ENCODE measurements at regions not wholly inside any gene's neighbourhood (a gene's known extent, or its start where the extent isn't known, plus 50 kb on each side); places are given as distances from the start of the nearest gene placed in this dataset.

DNA sequence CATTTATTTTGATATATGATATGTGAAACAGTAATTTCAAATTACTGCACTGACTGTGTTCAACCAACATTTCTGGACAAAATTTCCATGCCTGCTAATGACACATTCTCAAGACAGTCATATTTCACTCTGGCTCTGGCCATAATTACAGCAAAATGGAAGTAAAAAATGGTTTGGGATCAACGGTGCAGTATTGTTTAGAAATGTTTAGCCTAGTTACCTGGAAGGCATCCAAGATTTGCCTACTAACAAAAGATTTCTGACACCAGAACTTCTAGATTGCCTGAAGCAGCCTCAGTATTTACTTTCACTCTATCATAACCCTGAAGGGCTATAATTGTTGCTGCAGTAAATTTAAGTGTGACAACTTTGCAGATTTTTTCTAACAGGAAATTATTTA lies 416.3 kb downstream of the PCDH10 start:
- TF ChIP-seq, protein P1, sequence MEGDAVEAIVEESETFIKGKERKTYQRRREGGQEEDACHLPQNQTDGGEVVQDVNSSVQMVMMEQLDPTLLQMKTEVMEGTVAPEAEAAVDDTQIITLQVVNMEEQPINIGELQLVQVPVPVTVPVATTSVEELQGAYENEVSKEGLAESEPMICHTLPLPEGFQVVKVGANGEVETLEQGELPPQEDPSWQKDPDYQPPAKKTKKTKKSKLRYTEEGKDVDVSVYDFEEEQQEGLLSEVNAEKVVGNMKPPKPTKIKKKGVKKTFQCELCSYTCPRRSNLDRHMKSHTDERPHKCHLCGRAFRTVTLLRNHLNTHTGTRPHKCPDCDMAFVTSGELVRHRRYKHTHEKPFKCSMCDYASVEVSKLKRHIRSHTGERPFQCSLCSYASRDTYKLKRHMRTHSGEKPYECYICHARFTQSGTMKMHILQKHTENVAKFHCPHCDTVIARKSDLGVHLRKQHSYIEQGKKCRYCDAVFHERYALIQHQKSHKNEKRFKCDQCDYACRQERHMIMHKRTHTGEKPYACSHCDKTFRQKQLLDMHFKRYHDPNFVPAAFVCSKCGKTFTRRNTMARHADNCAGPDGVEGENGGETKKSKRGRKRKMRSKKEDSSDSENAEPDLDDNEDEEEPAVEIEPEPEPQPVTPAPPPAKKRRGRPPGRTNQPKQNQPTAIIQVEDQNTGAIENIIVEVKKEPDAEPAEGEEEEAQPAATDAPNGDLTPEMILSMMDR (IDR thresholded peaks at IDR 0.05): no peak

DNA sequence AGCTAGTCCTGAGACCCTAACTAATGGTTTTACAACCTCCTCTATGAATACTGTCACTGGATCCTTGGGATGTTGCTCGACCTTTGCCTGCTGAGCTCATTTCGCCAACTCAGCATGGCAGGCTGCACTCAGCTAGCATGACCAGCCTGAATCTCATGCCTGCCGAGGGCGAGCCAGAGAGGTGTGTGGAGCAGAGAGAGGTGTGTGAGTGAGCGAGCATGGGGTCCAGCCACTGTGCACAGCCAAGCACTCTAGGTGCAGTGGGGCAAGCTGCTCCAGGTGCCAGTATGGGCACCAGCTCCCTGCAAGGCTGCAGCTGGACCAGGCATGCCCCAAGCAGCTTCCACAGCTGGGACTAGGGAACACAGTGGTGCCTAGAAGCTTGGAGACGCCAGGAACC lies 410.9 kb downstream of the PCDH10 start:
- TF ChIP-seq, protein P1 (IDR thresholded peaks at IDR 0.05): no peak

DNA sequence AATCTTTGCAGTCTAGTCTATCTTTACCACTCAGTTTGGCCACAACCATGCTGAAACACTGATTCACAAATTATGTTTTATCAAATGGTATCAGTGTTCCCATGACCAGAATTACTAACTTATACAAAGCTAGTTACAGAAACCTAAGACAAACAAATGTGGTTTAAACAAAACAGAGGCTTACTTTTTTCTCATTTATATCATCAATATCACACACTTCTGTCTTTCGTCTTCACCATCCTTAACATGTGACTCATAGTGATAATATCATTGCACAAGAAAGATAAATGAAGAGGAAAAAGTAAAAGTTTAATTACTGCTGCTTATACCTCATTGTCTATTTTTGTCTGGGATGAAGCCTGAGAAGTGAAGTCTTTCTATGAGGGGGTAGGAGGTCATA lies 406.6 kb downstream of the PCDH10 start:
- TF ChIP-seq, protein P1 (IDR thresholded peaks at IDR 0.05): no peak

DNA sequence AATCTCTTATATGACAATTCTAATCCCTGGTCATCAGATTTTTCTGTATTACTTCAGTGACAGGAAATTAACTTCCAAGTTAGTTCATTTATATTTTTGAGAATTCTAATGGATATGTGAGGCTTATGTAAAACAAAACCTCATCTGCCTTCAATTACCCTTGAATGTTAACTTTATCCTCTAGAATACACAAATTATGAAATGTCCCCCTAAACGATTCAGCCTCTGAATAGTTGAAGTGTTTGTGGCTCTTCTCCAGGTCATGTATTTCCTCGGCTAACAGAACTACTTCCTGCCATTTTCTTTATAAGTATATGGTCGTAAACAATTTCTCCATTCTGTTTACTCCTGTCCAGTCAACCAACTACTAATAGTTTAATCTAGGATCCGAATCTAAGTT lies 401.3 kb downstream of the PCDH10 start:
- TF ChIP-seq, protein P1 (IDR thresholded peaks at IDR 0.05): no peak

DNA sequence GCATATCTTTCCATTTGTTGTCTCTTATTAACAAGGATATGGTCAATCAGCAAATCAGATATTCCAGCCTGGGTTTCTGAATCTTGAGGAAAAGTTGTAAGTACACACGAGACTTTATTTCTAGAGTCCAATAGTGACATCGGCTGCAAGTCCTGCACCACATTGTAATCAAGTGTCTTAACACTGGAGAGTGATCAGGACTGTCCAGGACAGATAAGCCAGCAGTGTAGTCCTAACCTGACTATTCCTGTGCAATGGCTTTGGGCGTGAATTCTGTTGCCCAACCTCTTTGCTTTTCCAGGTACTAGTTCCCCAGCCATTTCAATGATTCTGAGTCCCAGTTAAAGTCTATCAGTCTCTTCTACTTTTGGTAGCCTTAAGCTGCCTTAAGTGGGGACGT lies 395.0 kb downstream of the PCDH10 start:
- TF ChIP-seq, protein P1 (IDR thresholded peaks at IDR 0.05): no peak

DNA sequence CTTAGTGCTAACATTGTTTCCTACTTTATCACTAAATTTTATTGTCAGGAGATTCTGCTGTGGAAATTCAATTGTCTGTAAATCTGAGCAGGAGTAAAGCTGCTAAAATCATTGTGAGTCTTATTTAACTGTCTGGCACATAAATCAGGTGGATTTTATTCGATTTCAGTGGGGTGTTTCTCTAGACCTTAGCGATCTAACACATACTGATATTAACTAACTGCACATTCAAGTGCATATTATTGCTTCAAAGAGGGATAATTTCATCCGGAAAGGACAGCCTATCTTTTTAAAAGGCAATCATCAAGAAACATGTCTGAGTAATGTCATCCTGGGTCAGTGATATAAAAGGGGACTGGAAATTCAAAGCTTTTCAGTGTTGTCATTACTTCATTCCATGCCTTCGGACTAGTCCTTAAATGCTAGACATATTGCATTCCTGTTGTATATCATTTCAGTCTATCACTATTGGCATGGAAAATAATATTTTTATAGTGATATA lies 388.7 kb downstream of the PCDH10 start:
- TF ChIP-seq, protein P1 (IDR thresholded peaks at IDR 0.05): no peak

DNA sequence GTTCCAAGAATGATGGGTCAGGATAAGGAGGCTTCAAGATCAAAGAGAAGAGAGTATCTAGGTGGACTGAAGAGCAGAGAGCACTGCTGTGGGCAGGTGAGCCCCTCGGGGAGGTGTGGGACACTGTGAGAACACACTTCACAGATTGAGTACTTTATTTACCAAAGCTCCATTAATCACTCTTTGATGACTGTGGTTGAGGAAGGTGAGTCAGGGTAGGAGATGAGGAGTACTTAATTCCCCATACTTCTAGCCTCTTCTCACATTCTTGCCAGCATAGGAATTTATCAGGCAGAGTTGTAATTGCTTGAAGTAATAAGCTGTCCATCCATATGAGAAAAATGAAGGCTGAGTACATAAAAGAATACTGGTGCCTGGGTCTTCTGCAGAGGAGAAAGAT lies 375.3 kb downstream of the PCDH10 start:
- TF ChIP-seq, protein P1 (IDR thresholded peaks at IDR 0.05): no peak

DNA sequence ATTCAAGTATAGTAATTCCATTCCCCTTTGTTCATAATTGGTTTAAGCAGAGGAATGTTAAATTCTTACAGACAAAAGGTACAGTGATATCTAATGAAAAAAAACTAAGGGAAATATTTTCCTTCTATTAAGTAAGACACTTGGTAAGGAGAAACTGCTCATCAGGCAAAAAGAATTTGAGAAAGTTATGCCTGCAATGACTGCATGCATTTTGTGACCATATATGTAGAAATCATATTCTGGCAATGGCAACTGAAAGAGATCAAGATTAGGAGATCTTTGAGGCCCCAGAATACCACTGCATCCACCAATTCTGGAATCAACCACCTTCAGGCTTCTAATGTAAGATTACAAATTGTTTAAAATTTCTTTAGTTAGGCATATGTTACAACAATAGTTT lies 364.8 kb downstream of the PCDH10 start:
- TF ChIP-seq, protein P1 (IDR thresholded peaks at IDR 0.05): no peak
